ENCODE measurements at regions not wholly inside any gene's neighbourhood (a gene's known extent, or its start where the extent isn't known, plus 50 kb on each side); places are given as distances from the start of the nearest gene placed in this dataset.
"Not testable (repeated sequence)": the region's sequence is repeated elsewhere in the genome, so short reads cannot be mapped to it uniquely, and the experiment has no call there.

GRCh38 chrX:155757046-155757759 is 123.9 kb upstream of the VAMP7 start:
- intact Hi-C loops (cut with DNase I) = no loop called here

GRCh38 chrX:155755706-155756337 is 125.3 kb upstream of the VAMP7 start:
- DNase-seq = no peak
- no peaks in the 10 kb centered on the region for H3K27me3 ChIP-seq (ENCODE audit: control insufficient read depth, insufficient read depth)
- intact Hi-C loops (cut with DNase I) = no loop called here
- no peak for ATAC-seq
- no peak overlapping the region for H3K4me3 ChIP-seq (ENCODE audit: low read length)
- H3K9me3 ChIP-seq (ENCODE audit: control insufficient read depth, low read length) = no peaks in the 10 kb centered on the region
- no peak overlapping the region for H3K27ac ChIP-seq (ENCODE audit: low read length)
- no peaks in the 10 kb centered on the region for H3K4me1 ChIP-seq (ENCODE audit: control insufficient read depth, insufficient read depth, low read length)

More at GRCh38 chrX:155757046-155757759, 123.9 kb upstream of the VAMP7 start:
- DNase-seq (no peak), ATAC-seq (no peak)
- WGBS = 55% methylated on average over 3 of the region's 3 CpGs
- Histone ChIP-seq H3K9me3 (ENCODE audit: control insufficient read depth, low read length) (no peaks in the 10 kb centered on the region), H3K4me1 (ENCODE audit: control insufficient read depth, insufficient read depth, low read length) (no peaks in the 10 kb centered on the region), H3K27ac (ENCODE audit: low read length) (no peak overlapping the region), H3K27me3 (ENCODE audit: control insufficient read depth, insufficient read depth) (no peaks in the 10 kb centered on the region), H3K4me3 (ENCODE audit: low read length) (no peak overlapping the region)

GRCh38 chrX:155751131-155751530 is 130.0 kb upstream of the VAMP7 start:
- H3K4me1 ChIP-seq (ENCODE audit: control insufficient read depth, insufficient read depth, low read length) = no peaks in the 10 kb centered on the region
- ATAC-seq = no peak

GRCh38 chrX:155747520-155747919 is 133.6 kb upstream of the VAMP7 start:
- Histone ChIP-seq H3K27me3 (ENCODE audit: control insufficient read depth, insufficient read depth) (no peaks in the 10 kb centered on the region), H3K9me3 (ENCODE audit: control insufficient read depth, low read length) (no peaks in the 10 kb centered on the region), H3K4me3 (ENCODE audit: low read length) (no peak overlapping the region), H3K4me1 (ENCODE audit: control insufficient read depth, insufficient read depth, low read length) (no peaks in the 10 kb centered on the region), H3K27ac (ENCODE audit: low read length) (no peak overlapping the region)
- DNase-seq (peak in 2 of 3 donors; percentile 27 to 73), ATAC-seq (no peak)
- intact Hi-C loops (cut with DNase I) = no loop called here
- 32% methylated on average over 3 of the region's 3 CpGs for WGBS

More at GRCh38 chrX:155751131-155751530, 130.0 kb upstream of the VAMP7 start:
- Histone ChIP-seq H3K27me3 (ENCODE audit: control insufficient read depth, insufficient read depth) (no peaks in the 10 kb centered on the region), H3K27ac (ENCODE audit: low read length) (no peak overlapping the region), H3K4me3 (ENCODE audit: low read length) (no peak overlapping the region), H3K9me3 (ENCODE audit: control insufficient read depth, low read length) (no peaks in the 10 kb centered on the region)
- intact Hi-C loops (cut with DNase I) = no loop called here
- no peak for DNase-seq

DNA sequence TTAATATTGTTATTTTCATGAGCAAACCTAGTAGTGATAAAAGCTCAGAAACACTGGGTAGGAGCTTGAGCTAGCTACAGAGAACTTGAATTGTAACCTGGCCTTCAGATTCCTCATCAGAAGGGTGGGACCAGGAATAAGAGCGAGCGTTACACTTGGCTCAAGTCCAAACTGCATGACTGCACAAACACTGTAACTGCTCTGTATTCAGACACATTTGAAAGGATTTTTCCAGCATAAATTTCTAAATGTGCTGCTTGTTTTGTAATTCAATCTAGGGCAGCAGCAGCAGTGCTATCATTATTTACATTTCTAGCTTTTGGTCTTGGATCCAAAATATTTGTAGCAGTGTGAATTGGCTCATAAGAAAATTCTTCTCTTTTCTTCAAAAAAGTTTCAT is 133.0 kb upstream of the TMLHE start:
- Histone ChIP-seq H3K4me3 (ENCODE audit: low read length) (no peak overlapping the region), H3K27me3 (ENCODE audit: control insufficient read depth, insufficient read depth) (no peaks in the 10 kb centered on the region), H3K4me1 (ENCODE audit: control insufficient read depth, insufficient read depth, low read length) (no peaks in the 10 kb centered on the region), H3K9me3 (ENCODE audit: control insufficient read depth, low read length) (no peaks in the 10 kb centered on the region), H3K27ac (ENCODE audit: low read length) (no peak overlapping the region)
- peak in 1 of 2 donors; percentile 52 for ATAC-seq
- DNase-seq = peak in 2 of 3 donors; percentile 38 to 60
- 33% methylated on average over 2 of the region's 2 CpGs for WGBS
- intact Hi-C loops (cut with DNase I) = no loop called here

GRCh38 chrX:155744534-155744933 is 131.8 kb upstream of the TMLHE start:
- intact Hi-C loops (cut with DNase I) = no loop called here
- no peak overlapping the region for H3K27ac ChIP-seq (ENCODE audit: low read length)
- ATAC-seq (no peak), DNase-seq (no peak)
- no peaks in the 10 kb centered on the region for H3K9me3 ChIP-seq (ENCODE audit: control insufficient read depth, low read length)
- H3K27me3 ChIP-seq (ENCODE audit: control insufficient read depth, insufficient read depth) = no peaks in the 10 kb centered on the region
- 22% methylated on average over 2 of the region's 2 CpGs for WGBS
- H3K4me1 ChIP-seq (ENCODE audit: control insufficient read depth, insufficient read depth, low read length) = no peaks in the 10 kb centered on the region
- H3K4me3 ChIP-seq (ENCODE audit: low read length) = no peak overlapping the region

GRCh38 chrX:155728335-155728734 is 115.6 kb upstream of the TMLHE start:
- ATAC-seq; H3K4me1 ChIP-seq (ENCODE audit: control insufficient read depth, insufficient read depth, low read length); H3K27ac ChIP-seq (ENCODE audit: low read length); H3K9me3 ChIP-seq (ENCODE audit: control insufficient read depth, low read length); intact Hi-C loops (cut with DNase I); DNase-seq; H3K4me3 ChIP-seq (ENCODE audit: low read length); H3K27me3 ChIP-seq (ENCODE audit: control insufficient read depth, insufficient read depth): not testable (repeated sequence)
- WGBS = 71% methylated on average over 5 of the region's 5 CpGs

- WGBS = 50% methylated on average over 4 of the region's 4 CpGs
- DNase-seq (peak in 1 of 3 donors; percentile 38), ATAC-seq (peak; percentile 34 to 73)
Observed at GRCh38 chrX:155718972-155719586, 106.3 kb upstream of the TMLHE start.

DNA sequence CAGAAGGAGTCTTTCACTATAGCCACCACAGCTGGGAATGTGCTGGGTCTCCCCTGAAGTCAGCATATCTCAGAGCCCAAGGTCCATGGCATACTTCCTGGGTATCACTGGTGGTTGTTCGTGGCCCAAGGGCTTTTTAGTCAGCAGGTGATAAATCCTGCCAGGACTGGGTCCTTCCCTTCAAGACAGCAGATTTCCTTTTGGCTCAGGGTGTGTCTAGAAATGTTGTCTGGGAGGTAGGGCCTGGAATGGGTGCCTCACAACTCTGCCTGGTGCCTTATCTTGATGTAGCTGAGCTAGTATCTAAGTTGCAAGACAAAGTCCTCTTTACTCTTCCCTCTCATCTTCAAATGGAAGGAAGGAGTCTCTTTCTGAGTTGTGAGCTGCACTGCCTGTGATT is 102.4 kb upstream of the TMLHE start:
- Histone ChIP-seq H3K9me3 (ENCODE audit: control insufficient read depth, low read length) (no peaks in the 10 kb centered on the region), H3K27me3 (ENCODE audit: control insufficient read depth, insufficient read depth) (no peaks in the 10 kb centered on the region), H3K4me1 (ENCODE audit: control insufficient read depth, insufficient read depth, low read length) (no peaks in the 10 kb centered on the region), H3K4me3 (ENCODE audit: low read length) (no peak overlapping the region), H3K27ac (ENCODE audit: low read length) (no peak overlapping the region)
- 52% methylated on average over 1 of the region's 1 CpG for WGBS
- intact Hi-C loops (cut with DNase I) = no loop called here
- DNase-seq = no peak
- no peak for ATAC-seq

More at GRCh38 chrX:155718972-155719586, 106.3 kb upstream of the TMLHE start:
- Histone ChIP-seq H3K9me3 (ENCODE audit: control insufficient read depth, low read length) (no peaks in the 10 kb centered on the region), H3K27ac (ENCODE audit: low read length) (peak overlapping the region; percentile 45), H3K4me3 (ENCODE audit: low read length) (no peak overlapping the region), H3K4me1 (ENCODE audit: control insufficient read depth, insufficient read depth, low read length) (no peaks in the 10 kb centered on the region), H3K27me3 (ENCODE audit: control insufficient read depth, insufficient read depth) (no peaks in the 10 kb centered on the region)
- intact Hi-C loops (cut with DNase I) = no loop called here

DNA sequence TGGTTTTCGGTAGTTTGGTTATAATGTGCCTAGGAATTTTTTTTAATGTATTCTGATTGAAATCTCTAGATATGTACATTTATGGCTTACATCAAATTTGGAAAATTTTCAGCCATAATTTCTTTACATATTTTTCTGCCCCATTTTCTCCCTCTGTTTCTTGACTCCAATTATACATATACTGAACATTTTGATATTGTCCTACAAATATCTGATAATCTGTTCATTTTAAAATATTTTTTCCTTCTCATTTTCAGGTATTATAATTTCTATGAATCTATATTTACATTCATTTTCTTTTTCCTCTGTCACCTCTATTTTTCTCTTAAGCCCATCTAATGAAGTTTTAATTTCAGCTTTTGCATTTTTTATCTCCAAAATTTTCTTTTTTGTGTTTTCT is 82.7 kb upstream of the TMLHE start:
- DNase-seq (no peak), ATAC-seq (no peak)
- Histone ChIP-seq H3K27me3 (ENCODE audit: control insufficient read depth, insufficient read depth) (no peaks in the 10 kb centered on the region), H3K27ac (ENCODE audit: low read length) (no peak overlapping the region), H3K4me3 (ENCODE audit: low read length) (no peak overlapping the region), H3K9me3 (ENCODE audit: control insufficient read depth, low read length) (no peaks in the 10 kb centered on the region), H3K4me1 (ENCODE audit: control insufficient read depth, insufficient read depth, low read length) (no peaks in the 10 kb centered on the region)
- intact Hi-C loops (cut with DNase I) = no loop called here
- WGBS = 98% methylated on average over 1 of the region's 1 CpG

- Histone ChIP-seq H3K27me3 (ENCODE audit: control insufficient read depth, insufficient read depth) (no peaks in the 10 kb centered on the region), H3K27ac (ENCODE audit: low read length) (no peak overlapping the region), H3K4me3 (ENCODE audit: low read length) (no peak overlapping the region), H3K9me3 (ENCODE audit: control insufficient read depth, low read length) (no peaks in the 10 kb centered on the region), H3K4me1 (ENCODE audit: control insufficient read depth, insufficient read depth, low read length) (no peaks in the 10 kb centered on the region)
- WGBS = 94% methylated on average over 5 of the region's 5 CpGs
- DNase-seq (no peak), ATAC-seq (no peak)
- intact Hi-C loops (cut with DNase I) = no loop called here
Observed at GRCh38 chrX:155694649-155695048, 81.9 kb upstream of the TMLHE start.
